ENCODE measurements at regions not wholly inside any gene's neighbourhood (a gene's known extent, or its start where the extent isn't known, plus 50 kb on each side); places are given as distances from the start of the nearest gene placed in this dataset.
"Not testable (repeated sequence)": the region's sequence is repeated elsewhere in the genome, so short reads cannot be mapped to it uniquely, and the experiment has no call there.

DNA sequence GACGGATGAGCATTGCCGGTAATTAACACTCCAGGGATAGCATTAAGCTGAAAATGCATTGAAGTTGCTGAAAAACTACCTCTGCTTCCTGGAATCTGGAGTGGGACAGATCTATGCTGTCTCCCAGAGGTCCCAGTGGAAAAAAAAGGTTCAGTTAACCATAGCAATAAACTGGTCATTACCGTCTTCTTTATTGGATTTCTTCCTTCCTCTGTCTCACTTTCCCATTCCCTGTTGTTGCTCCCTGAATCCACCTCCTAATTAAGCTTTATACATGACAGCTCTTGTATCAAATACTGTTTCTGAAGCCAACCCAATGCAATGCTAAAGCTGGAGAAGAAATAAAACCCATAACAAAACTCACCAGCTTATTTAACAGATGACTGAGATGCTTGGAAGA lies 1805.9 kb downstream of the NCAM2 start:
- FAIRE-seq, result no peak

DNA sequence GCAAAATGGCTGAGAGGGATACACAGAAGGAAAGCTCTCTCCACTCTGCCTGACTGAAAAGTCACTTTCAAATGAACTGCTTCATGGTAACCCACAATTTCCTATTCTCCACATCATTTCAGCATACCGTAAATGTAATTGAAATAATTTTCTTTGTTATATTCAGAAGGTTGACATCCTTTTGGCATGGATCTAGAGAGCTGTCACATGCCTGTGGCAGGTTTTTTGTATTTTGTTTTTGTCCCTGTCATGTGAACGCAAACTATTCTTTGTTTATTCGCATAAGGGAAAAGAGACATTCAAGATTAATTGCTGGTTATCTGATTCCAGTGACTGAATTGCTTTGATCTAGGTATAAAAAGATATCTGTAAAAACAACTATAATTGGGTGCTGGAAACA lies 1808.1 kb downstream of the NCAM2 start:
- FAIRE-seq, result no peak

DNA sequence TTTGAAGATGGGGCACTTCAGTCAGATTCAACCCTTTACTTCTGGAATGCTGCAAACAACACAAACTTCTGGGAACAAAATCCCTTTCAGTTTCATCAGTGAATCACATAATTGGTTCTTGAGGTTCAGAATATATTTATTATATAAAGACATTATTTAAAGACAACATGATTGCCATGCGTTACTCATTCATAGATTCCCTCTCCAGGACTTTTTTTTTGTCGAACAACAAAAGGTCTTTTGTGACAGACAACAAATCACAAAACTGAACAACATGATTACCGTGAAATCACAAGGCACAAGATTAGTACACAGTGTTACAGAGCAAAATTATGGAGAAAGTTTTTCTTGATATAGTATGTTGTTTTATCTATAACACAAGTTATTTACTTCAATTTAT lies 1815.0 kb downstream of the NCAM2 start:
- no peak for FAIRE-seq

DNA sequence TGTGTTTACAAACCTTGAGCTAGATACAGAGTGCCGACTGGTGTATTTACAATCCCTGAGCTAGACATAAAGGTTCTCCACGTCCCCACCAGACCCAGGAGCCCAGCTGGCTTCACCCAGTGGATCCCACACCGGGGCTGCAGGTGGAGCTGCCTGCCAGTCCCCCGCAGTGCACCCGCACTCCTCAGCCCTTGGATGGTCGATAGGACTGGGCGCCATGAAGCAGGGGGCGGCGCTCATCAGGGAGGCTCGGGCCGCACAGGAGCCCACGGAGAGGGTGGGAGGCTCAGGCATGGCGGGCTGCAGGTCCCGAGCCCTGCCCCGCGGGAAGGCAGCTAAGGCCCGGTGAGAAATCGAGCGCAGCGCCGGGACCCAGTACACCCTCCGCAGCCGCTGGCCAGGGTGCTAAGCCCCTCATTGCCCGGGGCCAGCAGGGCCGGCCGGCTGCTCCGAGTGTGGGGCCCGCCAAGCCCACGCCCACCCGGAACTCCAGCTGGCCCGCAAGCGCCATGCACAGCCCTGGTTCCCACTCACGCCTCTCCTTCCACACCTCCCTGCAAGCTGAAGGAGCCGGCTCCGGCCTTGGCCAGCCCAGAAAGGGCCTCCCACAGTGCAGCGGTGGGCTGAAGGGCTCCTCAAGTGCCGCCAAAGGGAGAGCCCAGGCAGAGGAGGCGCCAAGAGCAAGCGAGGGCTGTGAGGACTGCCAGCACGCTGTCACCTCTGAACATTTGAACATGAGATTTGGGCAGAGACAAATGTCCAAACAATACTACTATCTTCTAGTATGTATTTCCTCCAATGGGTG lies 1820.7 kb downstream of the NCAM2 start:
- not testable (repeated sequence) for FAIRE-seq

- FAIRE-seq, result no peak
Observed at GRCh38 chr21:22827422-22827821, 1829.2 kb downstream of the NCAM2 start.

DNA sequence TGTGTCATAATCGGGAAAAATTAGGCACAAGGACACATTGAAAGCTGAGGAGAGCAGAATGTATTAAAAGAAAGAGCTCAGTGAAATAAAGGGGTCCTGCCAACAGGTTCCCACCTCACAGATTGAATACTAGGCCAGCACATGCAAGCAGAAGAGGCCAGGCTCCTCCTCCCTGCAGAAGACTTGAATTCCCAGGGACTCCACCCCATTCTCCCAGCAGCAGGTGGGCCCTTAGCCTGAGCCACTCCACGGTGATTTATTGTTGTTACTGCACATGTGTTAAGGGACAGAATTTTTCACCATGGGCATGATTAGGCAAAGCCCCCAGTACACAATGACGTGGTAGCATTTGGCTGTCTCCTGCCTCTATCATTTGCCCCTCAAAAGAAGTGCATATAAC lies 1844.7 kb downstream of the NCAM2 start:
- no peak for FAIRE-seq

DNA sequence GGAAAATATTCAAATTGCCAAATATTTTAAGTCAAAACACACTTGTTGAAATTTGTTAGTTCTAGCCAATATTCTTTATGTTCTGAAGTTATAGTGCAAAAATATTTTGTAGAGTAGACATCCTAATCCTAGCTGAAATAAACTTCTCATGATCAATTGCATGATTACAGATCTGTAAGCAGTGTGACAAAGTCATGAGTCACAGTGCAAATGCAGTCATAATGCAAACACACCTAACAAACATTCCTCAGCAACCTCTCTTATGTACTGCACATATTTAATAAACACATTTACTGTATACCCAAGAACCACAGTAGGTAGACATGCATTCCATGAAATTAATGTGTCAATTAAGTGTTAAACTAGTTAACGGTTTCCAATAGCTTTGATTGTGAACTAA lies 1857.4 kb downstream of the NCAM2 start:
- FAIRE-seq, result no peak

- no peak for FAIRE-seq
Observed at GRCh38 chr21:22871692-22872091, 1873.5 kb downstream of the NCAM2 start.

GRCh38 chr21:22880573-22880972 lies 1882.4 kb downstream of the NCAM2 start:
- FAIRE-seq, result no peak

- no peak for FAIRE-seq
Observed at GRCh38 chr21:22881131-22881530, 1882.9 kb downstream of the NCAM2 start.

- FAIRE-seq, result no peak
Observed at GRCh38 chr21:22885079-22885478, 1886.9 kb downstream of the NCAM2 start.

- FAIRE-seq, result no peak
Observed at GRCh38 chr21:22885614-22886013, 1887.4 kb downstream of the NCAM2 start.

- no peak for FAIRE-seq
Observed at GRCh38 chr21:22889445-22889844, 1891.2 kb downstream of the NCAM2 start.

GRCh38 chr21:22890656-22891055 lies 1892.4 kb downstream of the NCAM2 start:
- FAIRE-seq, result no peak

DNA sequence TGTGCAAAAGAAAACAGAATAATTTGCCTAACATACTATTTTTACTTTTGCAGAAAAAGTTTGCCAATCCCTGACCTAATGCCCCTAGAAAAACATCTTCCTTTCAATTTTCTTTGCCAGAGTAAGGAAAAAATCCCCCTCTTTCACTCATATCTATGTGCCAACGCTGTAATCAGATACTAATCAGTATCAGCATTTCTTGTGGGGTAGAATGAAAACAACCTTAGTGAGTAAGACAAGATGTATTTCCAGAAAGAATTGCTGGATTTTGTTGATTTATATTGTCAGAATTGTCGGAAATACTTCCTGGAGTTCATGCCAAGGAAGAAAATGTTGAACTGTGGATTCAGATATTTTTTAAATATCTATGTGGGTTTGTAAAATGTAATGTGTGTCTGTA lies 1893.8 kb downstream of the NCAM2 start:
- no peak for FAIRE-seq

DNA sequence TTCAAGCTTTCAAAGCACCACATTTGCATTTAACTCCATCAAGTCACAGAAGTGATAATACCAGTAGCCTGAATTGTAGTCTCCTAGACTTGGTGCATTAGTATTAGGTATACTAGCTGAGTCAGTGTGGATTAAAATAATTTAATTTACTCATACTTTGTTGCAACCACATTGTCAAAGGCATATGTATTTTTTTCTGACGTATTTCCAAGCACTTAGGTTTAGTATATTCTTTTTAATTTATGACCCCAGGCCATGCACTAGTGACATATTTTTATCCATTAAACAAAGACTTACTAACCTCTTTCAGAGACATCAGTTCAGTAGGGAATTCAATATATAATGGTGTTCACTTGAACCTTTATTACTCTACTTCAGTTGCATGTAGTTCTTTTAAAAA lies 1894.5 kb downstream of the NCAM2 start:
- FAIRE-seq, result no peak

GRCh38 chr21:22898051-22898665 lies 1899.9 kb downstream of the NCAM2 start:
- FAIRE-seq, result no peak

- FAIRE-seq, result no peak
Observed at GRCh38 chr21:22900490-22900889, 1902.3 kb downstream of the NCAM2 start.

- no peak for FAIRE-seq
Observed at GRCh38 chr21:22903851-22904250, 1905.6 kb downstream of the NCAM2 start.

DNA sequence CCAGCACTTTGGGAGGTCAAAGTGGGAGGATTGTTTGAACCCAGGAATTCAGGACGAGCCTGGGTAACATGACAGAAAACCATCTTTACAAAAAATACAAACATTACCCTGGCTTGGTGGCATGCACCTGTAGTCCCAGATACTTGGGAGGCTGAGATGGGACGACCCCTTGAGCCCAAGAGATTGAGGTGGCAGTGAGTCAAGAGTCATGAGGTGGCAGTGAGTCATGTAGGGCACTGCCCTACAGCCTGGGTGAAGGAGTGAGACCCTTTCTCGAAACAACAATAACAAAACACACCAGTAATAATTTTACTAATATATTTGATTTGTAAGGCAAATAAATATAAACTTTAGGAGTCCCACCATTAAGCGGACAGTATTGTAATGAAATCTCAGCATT lies 1906.2 kb downstream of the NCAM2 start:
- FAIRE-seq, result no peak

GRCh38 chr21:22925032-22925431 lies 1926.8 kb downstream of the NCAM2 start:
- no peak for FAIRE-seq

DNA sequence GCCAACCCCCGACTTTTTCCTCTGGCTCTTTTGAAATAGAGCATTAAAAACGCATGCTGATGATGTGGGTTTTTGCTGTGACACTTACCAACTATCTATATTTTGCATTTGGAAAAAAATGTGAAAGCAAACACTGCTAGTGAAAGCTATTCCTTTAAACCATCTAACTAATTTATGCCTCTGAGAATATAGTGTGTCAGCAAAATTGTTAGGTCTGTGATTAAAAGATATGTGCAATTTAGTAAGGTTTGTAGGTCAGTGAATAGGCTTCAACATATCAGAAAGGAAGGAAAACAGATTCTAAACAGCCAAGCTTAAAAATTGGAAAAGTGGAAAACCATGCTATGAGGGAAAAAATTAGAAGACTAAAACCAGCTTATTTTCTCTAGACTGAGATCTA lies 1929.3 kb downstream of the NCAM2 start:
- no peak for FAIRE-seq

- FAIRE-seq, result no peak
Observed at GRCh38 chr21:22941779-22942490, 1943.7 kb downstream of the NCAM2 start.

- FAIRE-seq, result no peak
Observed at GRCh38 chr21:22955559-22955958, 1957.3 kb downstream of the NCAM2 start.
